Uterus (tissue), 2 donors: ENCODE measurements at regions not wholly inside any gene's neighbourhood (a gene's known extent, or its start where the extent isn't known, plus 50 kb on each side); places are given as distances from the start of the nearest gene placed in this dataset.

Experiments
- CTCF ChIP-seq, 4 experiments: fragments of 200-600 bp in 2 of 4; fragments of 450-650 bp in 2 of 4; sonication (generic) in 2 of 4; IDR thresholded peaks; one replicate each; pipeline ENCODE4 v1.5.1; 2016 to 2019; ENCODE audit warnings: antibody characterized with exemption in 4 of 4, mild to moderate bottlenecking in 2 of 4, moderate library complexity in 1 of 4
- POLR2A ChIP-seq, 2 donors: fragments of 450-650 bp; IDR thresholded peaks; one replicate each; pipeline ENCODE4 v1.6.1; 2016; ENCODE audit warnings: antibody characterized with exemption in 2 of 2, mild to moderate bottlenecking in 1 of 2, moderate library complexity in 1 of 2

- TF ChIP-seq POLR2A (IDR thresholded peaks at IDR 0.05) (no peak), CTCF (IDR thresholded peaks at IDR 0.05) (no peak)
Measured at GRCh38 chr9:11749396-11749795, 943.8 kb upstream of the TYRP1 start.
